Fibroblast of the aortic adventitia (primary cell): ENCODE measurements at regions not wholly inside any gene's neighbourhood (a gene's known extent, or its start where the extent isn't known, plus 50 kb on each side); places are given as distances from the start of the nearest gene placed in this dataset.

Experiments
- DNase-seq: peaks from one replicate; pipeline ENCODE4 v3.0.0-alpha.2; 2010; ENCODE audit warnings: low read depth
- H3K4me3 ChIP-seq: 2 replicates; pipeline ENCODE4 v1.5.1; 2011; ENCODE audit warnings: low read depth, mild to moderate bottlenecking, control low read depth, low read length, moderate library complexity
- CTCF ChIP-seq: IDR thresholded peaks from 2 replicates; pipeline ENCODE4 v1.5.1; 2011; ENCODE audit warnings: mild to moderate bottlenecking, low read length, control low read depth, inconsistent platforms; ENCODE audit not compliant: insufficient read depth

- DNase-seq: no peak
- no peak for TF ChIP-seq CTCF
- H3K4me3 ChIP-seq: no peak overlapping the region
Measured at GRCh38 chr13:103862525-103862924, 796.3 kb upstream of the SLC10A2 start.

GRCh38 chr13:103859952-103860351, 793.7 kb upstream of the SLC10A2 start:
- H3K4me3 ChIP-seq: no peak overlapping the region
- DNase-seq: no peak
- TF ChIP-seq CTCF: no peak

GRCh38 chr13:103852036-103852435, 785.8 kb upstream of the SLC10A2 start:
- DNase-seq: no peak

GRCh38 chr13:103844471-103844870, 778.3 kb upstream of the SLC10A2 start:
- DNase-seq: no peak
- TF ChIP-seq CTCF: no peak
- no peak overlapping the region for H3K4me3 ChIP-seq

More at GRCh38 chr13:103852036-103852435, 785.8 kb upstream of the SLC10A2 start:
- no peak for TF ChIP-seq CTCF
- H3K4me3 ChIP-seq: no peak overlapping the region

GRCh38 chr13:103839460-103839859, 773.2 kb upstream of the SLC10A2 start:
- TF ChIP-seq CTCF: no peak
- no peak for DNase-seq
- no peak overlapping the region for H3K4me3 ChIP-seq

GRCh38 chr13:103835052-103835451, 768.8 kb upstream of the SLC10A2 start:
- no peak for DNase-seq
- TF ChIP-seq CTCF: no peak
- no peak overlapping the region for H3K4me3 ChIP-seq

- no peak overlapping the region for H3K4me3 ChIP-seq
- DNase-seq: no peak
- TF ChIP-seq CTCF: no peak
Measured at GRCh38 chr13:103833294-103833852, 767.2 kb upstream of the SLC10A2 start.
